Body of pancreas (tissue), 4 donors: ENCODE measurements at regions not wholly inside any gene's neighbourhood (a gene's known extent, or its start where the extent isn't known, plus 50 kb on each side); places are given as distances from the start of the nearest gene placed in this dataset.

Experiments used
- POLR2A ChIP-seq, 3 donors: fragments of 450-650 bp; IDR thresholded peaks; one replicate each; pipeline ENCODE4 v1.6.1; 2016; ENCODE audit warnings: antibody characterized with exemption in 3 of 3, mild to moderate bottlenecking in 2 of 3
- TF ChIP-seq, protein P1 (sequence below), 7 experiments: fragments of 450-650 bp in 4 of 7; fragments of 200-600 bp in 3 of 7; sonication (generic) in 3 of 7; IDR thresholded peaks; one replicate each; pipeline ENCODE4 v1.5.1; 2016 to 2019; ENCODE audit warnings: antibody characterized with exemption in 7 of 7

DNA sequence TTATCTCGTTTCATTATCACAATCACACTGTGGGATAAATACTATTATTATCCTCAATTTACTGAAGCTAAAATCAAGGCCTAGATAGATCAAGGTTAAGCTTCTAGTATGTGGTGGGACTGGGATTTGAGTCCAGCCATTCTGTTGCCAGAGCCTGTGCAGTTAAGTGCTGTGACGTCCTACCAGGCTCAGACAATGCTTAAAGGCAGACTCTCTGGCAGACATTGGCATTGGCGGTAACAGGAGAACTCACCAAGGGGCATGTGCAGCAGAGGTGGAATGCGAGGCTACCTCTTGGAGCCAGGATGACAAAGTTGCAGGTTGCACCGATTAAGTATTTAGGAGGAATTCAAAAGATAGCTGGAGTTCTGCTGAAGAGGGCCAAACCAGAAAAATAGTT lies 155.6 kb upstream of the IFNG-AS1 start:
- TF ChIP-seq, protein P1, sequence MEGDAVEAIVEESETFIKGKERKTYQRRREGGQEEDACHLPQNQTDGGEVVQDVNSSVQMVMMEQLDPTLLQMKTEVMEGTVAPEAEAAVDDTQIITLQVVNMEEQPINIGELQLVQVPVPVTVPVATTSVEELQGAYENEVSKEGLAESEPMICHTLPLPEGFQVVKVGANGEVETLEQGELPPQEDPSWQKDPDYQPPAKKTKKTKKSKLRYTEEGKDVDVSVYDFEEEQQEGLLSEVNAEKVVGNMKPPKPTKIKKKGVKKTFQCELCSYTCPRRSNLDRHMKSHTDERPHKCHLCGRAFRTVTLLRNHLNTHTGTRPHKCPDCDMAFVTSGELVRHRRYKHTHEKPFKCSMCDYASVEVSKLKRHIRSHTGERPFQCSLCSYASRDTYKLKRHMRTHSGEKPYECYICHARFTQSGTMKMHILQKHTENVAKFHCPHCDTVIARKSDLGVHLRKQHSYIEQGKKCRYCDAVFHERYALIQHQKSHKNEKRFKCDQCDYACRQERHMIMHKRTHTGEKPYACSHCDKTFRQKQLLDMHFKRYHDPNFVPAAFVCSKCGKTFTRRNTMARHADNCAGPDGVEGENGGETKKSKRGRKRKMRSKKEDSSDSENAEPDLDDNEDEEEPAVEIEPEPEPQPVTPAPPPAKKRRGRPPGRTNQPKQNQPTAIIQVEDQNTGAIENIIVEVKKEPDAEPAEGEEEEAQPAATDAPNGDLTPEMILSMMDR (IDR thresholded peaks at IDR 0.05), result no peak
- TF ChIP-seq POLR2A (IDR thresholded peaks at IDR 0.05), result no peak
